ENCODE measurements at regions not wholly inside any gene's neighbourhood (a gene's known extent, or its start where the extent isn't known, plus 50 kb on each side); places are given as distances from the start of the nearest gene placed in this dataset.

DNA sequence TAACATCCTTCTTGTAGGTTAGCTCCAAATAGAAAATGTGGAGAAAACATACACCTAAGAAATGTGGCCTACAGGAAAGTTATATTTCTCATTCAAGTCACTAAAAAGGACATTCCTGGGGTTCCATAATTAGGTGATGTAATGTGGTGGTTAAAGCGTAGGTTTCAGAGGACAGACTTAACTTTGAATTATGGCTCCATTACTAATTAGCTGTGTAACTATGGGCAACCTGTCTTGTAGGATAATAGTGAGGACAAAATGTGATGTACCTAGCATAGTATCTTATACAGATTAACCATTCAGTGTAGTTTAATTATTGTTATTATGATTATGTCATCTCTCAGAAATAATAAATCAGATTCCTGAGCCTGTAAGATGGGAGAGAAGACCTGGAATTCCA is 602.5 kb downstream of the TSN start:
- Histone ChIP-seq H3K27me3 (no peaks in the 10 kb centered on the region), H3K27ac (no peak overlapping the region), H3K36me3 (no peaks in the 10 kb centered on the region), H3K9me3 (no peaks in the 10 kb centered on the region), H3K4me3 (no peak overlapping the region), H3K4me1 (no peaks in the 10 kb centered on the region)
- TF ChIP-seq, protein P1, sequence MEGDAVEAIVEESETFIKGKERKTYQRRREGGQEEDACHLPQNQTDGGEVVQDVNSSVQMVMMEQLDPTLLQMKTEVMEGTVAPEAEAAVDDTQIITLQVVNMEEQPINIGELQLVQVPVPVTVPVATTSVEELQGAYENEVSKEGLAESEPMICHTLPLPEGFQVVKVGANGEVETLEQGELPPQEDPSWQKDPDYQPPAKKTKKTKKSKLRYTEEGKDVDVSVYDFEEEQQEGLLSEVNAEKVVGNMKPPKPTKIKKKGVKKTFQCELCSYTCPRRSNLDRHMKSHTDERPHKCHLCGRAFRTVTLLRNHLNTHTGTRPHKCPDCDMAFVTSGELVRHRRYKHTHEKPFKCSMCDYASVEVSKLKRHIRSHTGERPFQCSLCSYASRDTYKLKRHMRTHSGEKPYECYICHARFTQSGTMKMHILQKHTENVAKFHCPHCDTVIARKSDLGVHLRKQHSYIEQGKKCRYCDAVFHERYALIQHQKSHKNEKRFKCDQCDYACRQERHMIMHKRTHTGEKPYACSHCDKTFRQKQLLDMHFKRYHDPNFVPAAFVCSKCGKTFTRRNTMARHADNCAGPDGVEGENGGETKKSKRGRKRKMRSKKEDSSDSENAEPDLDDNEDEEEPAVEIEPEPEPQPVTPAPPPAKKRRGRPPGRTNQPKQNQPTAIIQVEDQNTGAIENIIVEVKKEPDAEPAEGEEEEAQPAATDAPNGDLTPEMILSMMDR (IDR thresholded peaks at IDR 0.05), result no peak
- intact Hi-C loops (cut with DNase I; ENCODE audit: low total_unique reads), result no loop called here
- no peak for DNase-seq

DNA sequence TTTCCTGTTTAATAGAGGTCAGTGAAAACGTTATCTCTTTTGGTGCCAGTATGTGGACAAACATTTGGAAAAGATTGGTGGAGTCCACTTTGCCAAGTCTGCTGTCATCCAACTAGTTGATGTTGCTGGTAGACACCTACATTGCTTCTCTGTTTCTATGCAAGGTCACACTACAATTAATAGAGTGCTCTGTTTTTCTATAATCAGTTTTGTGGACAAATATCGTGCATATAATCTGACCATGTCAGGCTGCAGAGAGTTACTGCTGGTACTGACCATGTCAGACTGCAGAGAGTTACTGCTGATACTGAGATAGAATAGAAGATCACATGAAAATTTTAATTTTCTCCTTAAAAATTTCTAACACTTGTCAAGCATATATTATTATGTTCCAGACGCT is 603.3 kb downstream of the TSN start:
- Histone ChIP-seq H3K27me3 (no peaks in the 10 kb centered on the region), H3K4me1 (no peaks in the 10 kb centered on the region), H3K36me3 (no peaks in the 10 kb centered on the region), H3K9me3 (no peaks in the 10 kb centered on the region), H3K4me3 (no peak overlapping the region), H3K27ac (no peak overlapping the region)
- intact Hi-C loops (cut with DNase I; ENCODE audit: low total_unique reads), result no loop called here
- DNase-seq, result no peak
- TF ChIP-seq, protein P1 (IDR thresholded peaks at IDR 0.05), result no peak

DNA sequence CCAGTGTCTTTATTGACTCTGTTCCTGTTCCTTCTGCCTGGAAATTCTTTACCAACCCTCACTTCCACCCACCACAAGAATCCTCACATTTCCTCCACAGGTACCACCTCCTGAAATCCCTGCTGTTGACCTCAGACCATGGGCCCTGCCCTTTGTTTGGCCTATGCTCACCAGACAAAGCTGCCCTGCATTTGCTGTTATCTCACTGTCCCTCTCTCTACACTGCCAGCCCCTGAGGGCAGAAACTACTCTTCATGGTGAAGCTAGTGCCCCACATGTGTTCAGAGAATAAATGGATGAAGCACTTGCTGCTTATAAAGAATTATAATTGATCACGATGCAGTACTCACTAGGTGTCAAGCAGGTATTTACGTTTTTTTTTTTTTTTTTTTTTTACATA is 608.4 kb downstream of the TSN start:
- no peak for DNase-seq
- TF ChIP-seq, protein P1 (IDR thresholded peaks at IDR 0.05), result no peak
- no peak overlapping the region for H3K27ac ChIP-seq
- peaks cover 0 to 3% (median 0%) of the 10 kb centered on the region in 4 donors for H3K4me1 ChIP-seq
- H3K36me3 ChIP-seq, result no peaks in the 10 kb centered on the region
- intact Hi-C loops (cut with DNase I; ENCODE audit: low total_unique reads), result no loop called here
- H3K9me3 ChIP-seq, result no peaks in the 10 kb centered on the region
- no peak overlapping the region for H3K4me3 ChIP-seq
- no peaks in the 10 kb centered on the region for H3K27me3 ChIP-seq

DNA sequence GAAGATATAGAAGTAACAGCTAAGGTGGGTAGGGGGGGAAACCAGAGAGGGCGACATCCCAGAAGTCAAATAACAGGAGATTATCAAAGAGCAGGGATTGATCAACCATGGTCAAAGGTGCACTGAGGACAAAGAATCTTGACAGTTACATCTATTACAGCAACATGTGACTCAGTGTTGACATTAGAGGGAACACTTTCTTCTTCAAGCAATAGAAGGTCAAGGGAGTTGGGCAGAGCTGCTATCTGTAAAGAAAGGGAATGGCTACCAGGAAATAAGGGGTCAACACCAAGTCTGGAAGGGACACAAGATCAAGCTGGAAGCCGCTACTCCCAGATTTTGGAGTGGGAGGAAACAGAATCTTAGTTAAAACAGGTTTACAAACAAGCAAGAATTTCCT is 611.0 kb downstream of the TSN start:
- TF ChIP-seq, protein P1 (IDR thresholded peaks at IDR 0.05), result no peak

DNA sequence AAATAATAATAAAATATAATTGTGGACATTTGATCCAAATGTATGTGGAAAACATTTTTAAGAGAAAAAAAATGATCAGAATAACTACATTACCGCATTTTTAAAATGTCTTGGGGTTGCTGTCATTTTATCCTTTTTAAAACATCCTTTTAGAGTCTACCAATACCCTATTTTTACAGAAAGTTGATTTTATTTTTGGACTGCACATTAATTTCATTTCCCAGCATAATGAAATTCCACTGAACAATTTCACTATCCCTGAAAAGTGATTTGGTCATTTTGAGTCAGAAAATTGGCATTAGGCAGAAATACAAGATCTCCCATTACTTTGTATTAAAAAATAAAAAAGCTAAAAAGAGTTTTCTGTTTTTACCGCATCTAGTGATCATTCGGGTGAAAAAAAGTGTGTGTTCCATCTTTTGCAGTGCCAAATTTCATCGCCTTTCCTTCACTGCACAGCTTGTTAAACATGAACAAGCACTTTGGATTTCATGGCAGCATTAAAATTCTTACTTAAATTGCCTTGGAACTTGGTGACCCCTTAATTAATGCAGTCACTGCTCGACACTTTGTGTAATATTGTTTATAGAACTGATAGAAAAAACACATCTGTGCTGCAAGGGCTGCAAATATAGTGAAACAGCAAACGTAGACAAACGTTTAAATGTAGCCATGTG is 611.7 kb downstream of the TSN start:
- TF ChIP-seq, protein P1 (IDR thresholded peaks at IDR 0.05), result no peak
- no peak overlapping the region for H3K4me3 ChIP-seq
- intact Hi-C loops (cut with DNase I; ENCODE audit: low total_unique reads), result no loop called here
- H3K9me3 ChIP-seq, result no peaks in the 10 kb centered on the region
- no peaks in the 10 kb centered on the region for H3K36me3 ChIP-seq
- H3K27ac ChIP-seq, result no peak overlapping the region
- H3K27me3 ChIP-seq, result no peaks in the 10 kb centered on the region
- peaks cover 0 to 3% (median 0%) of the 10 kb centered on the region in 4 donors for H3K4me1 ChIP-seq
- DNase-seq, result no peak

More for the DNA sequence above, 611.0 kb downstream of the TSN start:
- DNase-seq, result no peak
- Histone ChIP-seq H3K4me1 (peaks cover 0 to 3% (median 0%) of the 10 kb centered on the region in 4 donors), H3K4me3 (no peak overlapping the region), H3K9me3 (no peaks in the 10 kb centered on the region), H3K36me3 (no peaks in the 10 kb centered on the region), H3K27ac (no peak overlapping the region), H3K27me3 (no peaks in the 10 kb centered on the region)
- intact Hi-C loops (cut with DNase I; ENCODE audit: low total_unique reads), result no loop called here

DNA sequence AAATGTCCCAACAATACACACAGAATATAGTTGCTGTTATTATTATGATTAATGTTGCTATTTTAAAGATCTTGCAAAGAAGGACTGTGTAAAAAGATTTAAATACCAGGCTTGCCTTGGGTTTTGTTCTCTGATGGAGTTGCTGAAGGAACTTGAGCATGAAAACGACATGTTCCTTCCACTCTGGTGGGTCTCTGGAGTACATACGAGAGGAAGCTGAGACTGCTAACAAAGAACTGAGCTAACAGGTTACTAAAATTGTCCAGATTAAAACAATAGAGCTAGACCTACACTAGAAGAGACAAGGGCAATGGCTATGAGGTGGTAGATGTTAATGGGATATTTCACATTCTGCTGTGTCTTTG is 612.2 kb downstream of the TSN start:
- Histone ChIP-seq H3K27ac (no peak overlapping the region), H3K4me1 (peaks cover 0 to 3% (median 0%) of the 10 kb centered on the region in 4 donors), H3K27me3 (no peaks in the 10 kb centered on the region), H3K36me3 (no peaks in the 10 kb centered on the region), H3K4me3 (no peak overlapping the region), H3K9me3 (no peaks in the 10 kb centered on the region)
- intact Hi-C loops (cut with DNase I; ENCODE audit: low total_unique reads), result no loop called here
- no peak for DNase-seq
- TF ChIP-seq, protein P1 (IDR thresholded peaks at IDR 0.05), result no peak
